Stimulated activated CD4-positive, alpha-beta T cell treated with anti-CD3 and anti-CD28 coated beads, TNF-alpha, amount 100 ng/mL, for 24 hours (primary cell): ENCODE measurements at regions not wholly inside any gene's neighbourhood (a gene's known extent, or its start where the extent isn't known, plus 50 kb on each side); places are given as distances from the start of the nearest gene placed in this dataset.

Experiments used
- DNase-seq, 3 experiments: peaks; one replicate each; pipeline ENCODE4 v3.0.0-alpha.2; 2020; ENCODE audit warnings: low read depth in 3 of 3

- DNase-seq: no peak
Measured at GRCh38 chr16:80081846-80082245, 458.9 kb upstream of the DYNLRB2 start.

DNA sequence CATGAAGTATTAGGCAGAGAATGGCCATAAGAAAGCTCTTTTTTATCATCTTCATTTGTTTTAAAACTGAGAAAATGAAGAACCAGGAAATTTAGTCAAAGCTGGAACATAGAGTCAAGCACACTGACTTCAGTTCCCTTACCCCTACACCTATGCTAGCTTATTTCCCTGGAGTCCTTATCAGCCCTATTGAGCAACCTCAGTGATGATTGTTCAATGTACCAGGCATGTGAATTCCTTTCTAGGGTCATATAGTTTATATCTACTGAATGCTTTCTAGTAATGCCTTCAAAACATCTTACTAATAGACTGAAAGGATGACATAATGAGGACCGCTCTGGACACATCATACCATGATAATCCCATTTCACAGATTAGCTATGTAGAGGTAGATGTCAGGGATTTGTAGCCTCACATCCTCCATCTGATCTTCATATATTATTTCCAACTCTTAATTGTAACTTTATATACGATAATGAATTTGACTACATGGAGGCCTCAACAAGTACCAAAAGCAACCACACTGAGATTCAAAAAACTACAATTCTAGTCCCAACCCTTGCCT, 460.4 kb upstream of the DYNLRB2 start:
- no peak for DNase-seq

- no peak for DNase-seq
Measured at GRCh38 chr16:80079072-80079471, 461.7 kb upstream of the DYNLRB2 start.

DNA sequence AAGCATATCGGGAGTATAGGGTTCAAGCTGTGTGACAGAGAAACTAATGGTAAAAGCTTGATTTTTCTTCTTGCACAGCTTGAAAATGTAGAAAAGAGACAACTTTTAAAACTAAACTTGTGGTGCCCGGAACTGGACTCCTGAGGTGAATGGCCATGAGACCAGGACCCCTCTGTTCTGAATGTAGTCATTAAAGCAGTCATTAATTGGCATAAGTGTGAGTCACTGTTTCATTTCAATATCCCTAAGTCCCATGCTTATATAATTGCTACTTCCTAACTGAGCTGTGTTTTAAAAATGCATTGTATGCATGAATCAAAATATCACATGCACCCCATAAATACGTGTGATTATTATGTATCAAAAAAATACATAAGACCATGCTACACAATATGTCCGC, 463.1 kb upstream of the DYNLRB2 start:
- no peak for DNase-seq

- DNase-seq: no peak
Measured at GRCh38 chr16:80074329-80074728, 466.5 kb upstream of the DYNLRB2 start.

DNA sequence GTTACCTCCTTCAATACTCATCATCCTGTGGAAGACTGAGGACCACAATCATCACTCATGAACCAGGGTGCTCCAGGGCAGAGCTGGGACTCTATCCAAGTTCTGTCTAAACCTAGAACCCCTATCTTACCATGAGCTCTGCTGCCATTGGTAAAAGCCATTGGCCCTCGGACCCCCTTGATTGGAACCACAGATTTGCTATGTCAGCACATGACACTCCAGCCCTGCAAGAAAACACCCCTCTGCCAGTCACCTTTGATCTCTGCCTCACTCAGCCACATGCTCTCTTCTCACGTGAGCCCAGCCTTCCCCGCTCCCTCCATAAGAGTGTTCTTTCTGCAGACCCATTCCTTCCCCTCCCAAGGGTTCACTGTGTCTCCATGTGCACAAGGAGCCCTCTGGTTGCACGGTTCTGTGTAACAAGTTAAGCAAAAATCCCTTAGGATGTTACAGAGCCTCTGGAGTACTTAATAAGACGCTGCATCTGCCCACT, 468.8 kb upstream of the DYNLRB2 start:
- no peak for DNase-seq

DNA sequence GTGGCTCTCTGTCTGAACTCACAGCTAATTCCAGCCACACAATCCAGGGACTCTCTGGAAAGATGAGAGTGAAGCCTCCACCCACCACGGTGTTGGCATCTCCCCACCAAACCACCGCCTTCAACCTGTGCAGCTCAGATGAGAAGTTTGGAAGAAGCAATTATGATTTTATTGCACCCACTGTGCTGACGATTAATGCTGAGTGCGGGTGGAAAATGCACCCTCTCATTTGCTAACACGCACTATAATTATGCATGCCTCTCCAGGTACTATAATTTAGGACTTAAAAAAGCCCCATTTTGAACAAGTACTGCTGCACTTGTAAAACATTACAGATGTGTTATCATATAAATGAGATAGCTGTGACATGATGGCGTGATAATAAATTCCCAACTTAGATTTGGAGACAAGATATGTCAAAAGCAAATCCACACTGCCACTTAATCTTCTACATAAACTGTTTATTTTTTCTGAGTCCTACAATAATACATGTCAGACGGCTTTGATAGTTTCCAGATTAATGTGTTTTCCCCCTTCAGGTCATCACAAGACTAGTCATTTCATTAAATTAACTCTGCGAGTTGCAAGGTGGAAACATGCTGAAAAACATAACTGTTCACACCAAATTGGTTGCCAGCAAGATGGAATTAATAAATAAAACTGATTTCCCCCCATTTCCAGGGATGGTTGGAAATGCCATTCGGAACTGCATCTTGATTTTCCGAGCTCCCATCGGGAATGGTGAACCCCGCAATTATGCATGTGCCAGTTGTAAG, 466.5 kb upstream of the MAF start:
- no peak for DNase-seq

DNA sequence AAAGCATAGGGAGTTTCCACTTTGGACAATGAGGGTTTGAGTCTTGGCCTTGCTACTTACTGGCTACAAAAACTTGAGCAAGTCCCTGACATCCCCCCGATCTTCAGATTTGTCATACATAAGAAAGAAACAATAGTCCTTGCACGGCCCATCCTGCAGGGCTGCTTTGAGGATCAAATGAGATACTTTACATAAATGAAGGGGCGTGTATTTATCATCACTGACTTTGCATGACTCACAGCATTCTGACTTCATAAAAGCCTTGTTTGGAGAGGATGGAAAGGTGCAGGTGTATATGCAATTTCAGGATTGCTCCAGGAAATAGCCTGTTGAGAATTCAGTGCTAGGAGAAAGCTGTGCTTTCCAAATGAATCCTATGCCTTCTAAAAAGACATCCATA, 465.0 kb upstream of the MAF start:
- DNase-seq: no peak

GRCh38 chr16:80063713-80064069, 463.2 kb upstream of the MAF start:
- no peak for DNase-seq

- DNase-seq: no peak
Measured at GRCh38 chr16:80063031-80063712, 462.6 kb upstream of the MAF start.

DNA sequence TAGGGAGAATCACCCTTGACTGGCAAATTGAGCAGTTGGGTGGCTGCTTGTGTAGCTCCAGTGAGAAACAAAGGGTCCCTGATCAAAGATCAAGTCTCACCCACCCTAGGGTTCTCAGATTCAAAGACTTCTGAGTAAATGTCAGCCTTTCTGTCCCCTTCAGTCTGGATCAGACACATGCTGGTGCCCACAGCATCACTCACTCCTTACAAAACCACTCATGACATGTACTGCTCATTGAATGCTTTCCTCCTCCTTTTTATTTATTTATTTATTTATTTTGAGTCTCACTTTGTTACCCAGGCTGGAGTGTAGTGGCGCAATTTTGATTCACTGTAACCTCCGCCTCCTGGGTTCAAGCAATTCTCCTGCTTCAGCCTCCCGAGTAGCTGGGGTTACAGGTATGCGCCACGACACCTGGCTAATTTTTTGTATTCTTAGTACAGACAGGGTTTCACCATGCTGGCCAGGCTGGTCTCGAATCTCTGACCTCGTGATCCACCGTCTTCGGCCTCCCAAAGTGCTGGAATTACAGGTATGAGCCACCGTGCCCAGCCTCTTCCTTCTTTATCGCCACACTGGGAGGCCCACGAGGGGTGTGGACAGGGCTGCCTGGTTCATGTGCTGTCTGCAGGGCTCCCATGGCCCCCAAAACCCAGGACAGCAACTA, 462.0 kb upstream of the MAF start:
- DNase-seq: no peak

DNA sequence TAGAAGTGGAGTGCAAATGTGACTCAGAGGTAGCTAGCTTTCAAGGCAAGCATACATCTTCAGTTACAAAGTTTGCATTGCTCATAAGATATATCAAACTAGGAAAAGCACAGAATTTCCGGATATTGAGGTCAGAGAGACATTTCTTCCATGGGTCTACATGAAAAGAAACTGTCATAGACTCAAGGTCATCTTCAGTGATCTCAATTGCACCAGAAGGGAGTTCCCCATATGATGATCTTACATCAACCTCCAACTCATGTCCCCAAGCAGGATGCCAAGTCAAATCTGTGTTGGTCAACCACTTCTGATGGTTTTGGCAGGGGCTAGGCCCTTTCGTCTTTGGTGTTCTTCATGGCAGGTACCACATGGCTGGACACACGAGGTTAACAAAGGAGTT, 459.9 kb upstream of the MAF start:
- DNase-seq: no peak

- no peak for DNase-seq
Measured at GRCh38 chr16:80059836-80060235, 459.3 kb upstream of the MAF start.

DNA sequence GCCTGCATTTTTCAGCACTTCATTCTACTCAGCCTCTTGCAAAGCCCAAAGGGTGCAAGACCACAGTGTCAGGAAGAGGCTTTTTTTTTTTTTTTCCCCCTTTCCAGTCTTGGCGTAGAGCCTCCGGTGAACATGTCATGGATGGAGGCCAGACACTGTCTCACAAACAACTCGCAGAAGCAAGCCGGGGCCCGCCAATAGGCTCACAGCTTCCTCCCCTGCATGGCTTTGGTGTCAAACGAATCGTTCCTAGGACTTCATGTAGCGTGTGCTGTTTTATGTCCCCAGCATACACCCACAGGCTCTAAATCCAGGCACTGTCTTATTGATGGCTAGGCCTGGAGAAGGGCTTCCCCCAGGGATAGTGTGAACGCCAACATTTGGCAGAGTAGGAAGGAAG, 457.7 kb upstream of the MAF start:
- no peak for DNase-seq

DNA sequence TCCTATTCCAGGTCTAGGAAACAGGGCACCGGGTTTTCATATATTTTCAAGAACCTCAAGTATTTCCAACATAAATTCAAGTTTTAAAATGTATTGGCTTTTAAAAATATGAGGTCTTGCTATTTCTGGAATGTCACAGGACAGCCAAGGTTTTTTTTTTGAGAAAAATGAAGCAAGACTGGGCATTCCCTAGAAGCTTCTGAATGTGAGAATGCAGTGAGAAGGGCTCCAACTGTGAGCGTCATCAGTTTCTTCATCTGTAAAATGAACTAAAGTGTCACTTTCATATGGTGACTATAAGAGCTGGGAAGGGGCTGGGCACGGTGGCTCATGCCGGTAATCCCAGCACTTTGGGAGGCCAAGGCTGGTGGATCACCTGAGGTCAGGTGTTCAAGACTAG, 455.8 kb upstream of the MAF start:
- no peak for DNase-seq

DNA sequence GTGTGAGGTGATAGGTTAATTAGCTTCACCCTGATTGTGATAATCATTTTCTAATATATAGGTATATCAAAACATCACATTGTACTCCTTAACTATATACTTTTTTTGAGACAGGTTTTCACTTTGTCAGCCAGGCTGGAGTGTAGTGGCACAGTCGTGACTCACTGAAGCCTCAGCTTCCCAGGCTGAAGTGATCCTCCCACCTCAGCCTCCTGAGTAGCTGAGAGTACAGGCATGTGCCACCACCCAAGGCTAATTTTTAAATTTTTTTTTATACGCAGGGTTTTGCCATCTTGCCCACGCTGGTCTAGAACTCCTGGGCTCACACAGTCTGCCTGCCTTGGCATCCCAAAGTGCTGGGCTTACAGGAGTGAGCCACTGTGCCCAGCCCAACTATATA, 455.3 kb upstream of the MAF start:
- no peak for DNase-seq

GRCh38 chr16:80054647-80055046, 454.1 kb upstream of the MAF start:
- no peak for DNase-seq

DNA sequence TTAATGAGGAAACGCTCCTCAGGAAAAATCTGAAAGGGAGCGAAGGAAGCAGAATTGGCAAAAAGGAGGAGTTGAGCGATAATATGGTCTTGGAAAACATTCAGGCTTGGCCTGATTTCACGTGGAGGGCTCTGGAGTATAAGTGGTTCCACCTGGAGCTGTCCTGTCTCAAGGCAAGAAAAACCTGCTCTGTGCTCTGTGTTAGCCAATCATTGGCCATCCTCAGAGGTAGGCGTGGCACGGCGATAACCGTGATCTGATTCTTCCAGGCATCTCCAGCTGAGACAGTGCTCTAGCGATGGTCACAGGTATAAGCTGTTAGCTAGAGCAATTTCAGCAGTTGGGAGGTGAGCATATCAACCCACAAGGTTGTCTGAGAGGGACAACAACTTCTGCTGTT, 450.5 kb upstream of the MAF start:
- no peak for DNase-seq

- no peak for DNase-seq
Measured at GRCh38 chr16:80048250-80048649, 447.7 kb upstream of the MAF start.

DNA sequence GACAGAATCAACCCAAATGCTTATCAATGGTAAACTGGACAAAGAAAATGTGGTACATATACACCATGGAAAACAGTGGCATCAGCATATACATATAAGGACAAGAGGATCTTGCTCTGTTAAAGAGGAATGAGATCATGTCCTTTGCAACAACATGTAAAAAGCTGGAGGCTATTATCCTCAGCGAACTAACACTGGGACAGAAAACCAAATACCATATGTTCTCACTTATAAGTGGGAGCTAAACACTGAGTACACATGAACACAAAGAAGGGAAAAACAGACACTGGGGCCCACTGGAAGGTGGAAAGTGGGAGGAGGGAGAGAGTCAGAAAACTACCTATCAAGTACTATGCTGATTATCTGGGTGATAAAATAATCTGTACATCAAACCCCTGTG, 447.3 kb upstream of the MAF start:
- no peak for DNase-seq

DNA sequence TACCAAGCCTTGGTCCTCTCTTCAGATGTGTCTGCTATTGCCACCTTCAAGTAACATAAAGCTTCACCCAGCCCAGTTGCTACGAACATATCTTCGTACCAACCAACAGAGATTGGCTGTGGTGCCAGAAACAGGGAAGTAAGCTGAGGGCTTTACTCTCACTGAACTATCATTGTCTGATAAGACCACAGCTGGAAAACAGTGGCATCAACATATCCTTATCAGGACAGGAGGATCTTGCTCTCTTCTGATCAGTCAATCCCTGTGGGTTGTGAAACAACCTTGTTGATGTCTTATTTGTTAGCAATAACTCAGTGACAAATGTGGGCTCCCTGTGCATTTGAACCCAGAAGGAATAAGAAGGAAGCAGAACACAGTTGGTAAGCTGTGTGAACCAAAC, 446.3 kb upstream of the MAF start:
- no peak for DNase-seq

DNA sequence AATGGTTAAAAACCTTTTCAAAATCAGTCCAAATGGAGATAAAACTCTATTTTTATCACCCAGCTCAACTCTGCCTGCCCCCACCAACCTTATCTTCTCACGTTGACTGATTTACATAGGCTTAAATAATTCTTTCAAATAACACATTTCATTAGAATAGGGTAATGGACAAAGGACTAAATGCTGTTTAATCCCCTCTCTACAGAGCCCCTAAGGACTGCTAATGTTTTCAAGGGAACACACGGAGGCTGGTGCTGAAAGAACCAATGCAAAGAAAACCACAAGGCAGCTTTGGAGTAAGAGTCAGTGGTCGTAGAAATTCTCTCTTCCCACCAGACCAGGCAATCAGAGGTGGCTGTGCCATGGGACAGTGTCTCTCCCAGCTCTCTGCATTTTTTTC, 445.7 kb upstream of the MAF start:
- no peak for DNase-seq

- DNase-seq: no peak
Measured at GRCh38 chr16:80045861-80046260, 445.3 kb upstream of the MAF start.
